Naive thymus-derived CD4-positive, alpha-beta T cell (primary cell): ENCODE measurements at regions not wholly inside any gene's neighbourhood (a gene's known extent, or its start where the extent isn't known, plus 50 kb on each side); places are given as distances from the start of the nearest gene placed in this dataset.
"Not testable (repeated sequence)": the region's sequence is repeated elsewhere in the genome, so short reads cannot be mapped to it uniquely, and the experiment has no call there.

Source experiments
- ATAC-seq: fragments of 150-1000 bp; cut with Tn5 transposase; 2 replicates; pipeline ENCODE4 v1.10.0; 2021; ENCODE audit warnings: mild to moderate bottlenecking, moderate library complexity
- CTCF ChIA-PET: fragments of 350-600 bp; sonication (Branson Sonifier 250); formaldehyde crosslinking; loops from one replicate; lab custom pipeline; 2021; ENCODE audit warnings: antibody characterized with exemption; lab: Charles Lee
- POLR2A ChIA-PET: fragments of 350-600 bp; sonication (Branson Sonifier 250); formaldehyde crosslinking; loops from one replicate; lab custom pipeline; 2021; ENCODE audit warnings: antibody characterized with exemption, inconsistent platforms; lab: Charles Lee
- DNase-seq, 9 donors: peaks; one replicate each; pipeline versions ENCODE4 v3.0.0 to v3.0.0-alpha.2; 2020 to 2022; ENCODE audit warnings: mixed read lengths in 1 of 9
- H3K27ac ChIP-seq: one replicate; pipeline ENCODE4 v1.7.0; 2013; ENCODE audit warnings: mild to moderate bottlenecking, low read depth, low read length, moderate library complexity
- H3K27me3 ChIP-seq, 2 donors: one replicate each; pipeline ENCODE4 v1.7.0; 2013; ENCODE audit warnings: low read length in 2 of 2, mild to moderate bottlenecking in 2 of 2, moderate library complexity in 2 of 2; ENCODE audit not compliant: control insufficient read depth in 2 of 2, insufficient read depth in 2 of 2
- H3K36me3 ChIP-seq, 3 experiments: 1 replicate in 2 of 3; 2 replicates in 1 of 3; pipeline ENCODE4 v1.7.0; 2013; ENCODE audit warnings: low read length in 3 of 3, mild to moderate bottlenecking in 3 of 3, moderate library complexity in 1 of 3; ENCODE audit not compliant: insufficient read depth in 3 of 3, control insufficient read depth in 2 of 3
- H3K4me1 ChIP-seq, 2 donors: one replicate each; pipeline ENCODE4 v1.7.0; 2013; ENCODE audit warnings: low read length in 2 of 2, mild to moderate bottlenecking in 2 of 2, moderate library complexity in 1 of 2; ENCODE audit not compliant: control insufficient read depth in 2 of 2, insufficient read depth in 2 of 2
- H3K4me3 ChIP-seq: 2 replicates; pipeline ENCODE4 v1.7.0; 2013; ENCODE audit warnings: mild to moderate bottlenecking, low read length
- H3K9me3 ChIP-seq, 3 experiments: 1 replicate in 2 of 3; 2 replicates in 1 of 3; pipeline ENCODE4 v1.7.0; 2013; ENCODE audit warnings: low read length in 3 of 3; ENCODE audit not compliant: control insufficient read depth in 2 of 3
- H3K27ac Mint-ChIP-seq, 9 donors: one replicate each; pipeline ENCODE4 v1.8.0; 2020 to 2022; ENCODE audit warnings: mixed read lengths in 9 of 9, mild to moderate bottlenecking in 8 of 9, moderate library complexity in 5 of 9, inconsistent platforms in 2 of 9
- H3K27me3 Mint-ChIP-seq, 5 donors: one replicate each; pipeline ENCODE4 v1.8.0; 2021 to 2022; ENCODE audit warnings: mixed read lengths in 5 of 5, mild to moderate bottlenecking in 1 of 5
- H3K36me3 Mint-ChIP-seq, 5 donors: one replicate each; pipeline ENCODE4 v1.8.0; 2020 to 2022; ENCODE audit warnings: mixed read lengths in 5 of 5, mild to moderate bottlenecking in 3 of 5, inconsistent platforms in 1 of 5
- H3K4me1 Mint-ChIP-seq, 7 donors: one replicate each; pipeline ENCODE4 v1.8.0; 2020 to 2022; ENCODE audit warnings: mixed read lengths in 7 of 7, mild to moderate bottlenecking in 3 of 7, inconsistent platforms in 1 of 7
- H3K4me3 Mint-ChIP-seq, 10 donors: one replicate each; pipeline ENCODE4 v1.8.0; 2020 to 2022; ENCODE audit warnings: mild to moderate bottlenecking in 10 of 10, mixed read lengths in 10 of 10, moderate library complexity in 6 of 10, inconsistent platforms in 2 of 10
- H3K9me3 Mint-ChIP-seq, 11 donors: one replicate each; pipeline ENCODE4 v1.8.0; 2020 to 2022; ENCODE audit warnings: mixed read lengths in 11 of 11, mild to moderate bottlenecking in 4 of 11, inconsistent platforms in 1 of 11, moderate library complexity in 1 of 11
- intact Hi-C, 2 donors: fragments of 100-400 bp; cut with micrococcal nuclease; formaldehyde crosslinking; loops; one replicate each; pipeline ENCODE4 v1.15.1; 2023

GRCh38 chr16:54746596-54746995 lies 184.1 kb upstream of the IRX5 start:
- H3K27ac Mint-ChIP-seq, result no peak overlapping the region

GRCh38 chr16:54744998-54745397 lies 185.7 kb upstream of the IRX5 start:
- DNase-seq (no peak), ATAC-seq (no peak)
- Mint-ChIP-seq H3K27ac (no peak overlapping the region), H3K9me3 (peaks cover 0 to 9% (median 2%) of the 10 kb centered on the region in 11 donors), H3K36me3 (no peaks in the 10 kb centered on the region), H3K27me3 (peaks cover 0 to 18% (median 5%) of the 10 kb centered on the region in 5 donors), H3K4me3 (no peak overlapping the region), H3K4me1 (no peaks in the 10 kb centered on the region)
- Histone ChIP-seq H3K36me3 (no peaks in the 10 kb centered on the region), H3K4me1 (no peaks in the 10 kb centered on the region), H3K9me3 (no peaks in the 10 kb centered on the region), H3K4me3 (no peak overlapping the region), H3K27ac (no peak overlapping the region), H3K27me3 (no peaks in the 10 kb centered on the region)
- intact Hi-C loops, result no loop called here
- POLR2A ChIA-PET, result no interaction called here
- CTCF ChIA-PET, result no interaction called here

More at GRCh38 chr16:54746596-54746995, 184.1 kb upstream of the IRX5 start:
- Histone ChIP-seq H3K27me3 (no peaks in the 10 kb centered on the region), H3K9me3 (no peaks in the 10 kb centered on the region), H3K4me1 (no peaks in the 10 kb centered on the region), H3K4me3 (no peak overlapping the region), H3K36me3 (no peaks in the 10 kb centered on the region), H3K27ac (no peak overlapping the region)
- Mint-ChIP-seq H3K4me3 (no peak overlapping the region), H3K9me3 (peaks cover 0 to 17% (median 0%) of the 10 kb centered on the region in 11 donors), H3K4me1 (no peaks in the 10 kb centered on the region), H3K27me3 (peaks cover 0 to 18% (median 5%) of the 10 kb centered on the region in 5 donors), H3K36me3 (no peaks in the 10 kb centered on the region)
- intact Hi-C loops, result no loop called here
- POLR2A ChIA-PET, result no interaction called here
- DNase-seq (no peak), ATAC-seq (no peak)
- CTCF ChIA-PET, result no interaction called here

GRCh38 chr16:54742436-54742835 lies 188.2 kb upstream of the IRX5 start:
- H3K27me3 ChIP-seq, result no peaks in the 10 kb centered on the region
- no peak overlapping the region for H3K4me3 Mint-ChIP-seq
- H3K4me1 Mint-ChIP-seq, result no peaks in the 10 kb centered on the region
- no peak overlapping the region for H3K4me3 ChIP-seq
- H3K9me3 ChIP-seq, result no peaks in the 10 kb centered on the region
- intact Hi-C loops, result no loop called here
- H3K27me3 Mint-ChIP-seq, result peaks cover 0 to 18% (median 5%) of the 10 kb centered on the region in 5 donors
- DNase-seq (no peak), ATAC-seq (no peak)
- no peaks in the 10 kb centered on the region for H3K36me3 Mint-ChIP-seq
- POLR2A ChIA-PET, result no interaction called here
- no peaks in the 10 kb centered on the region for H3K4me1 ChIP-seq
- H3K9me3 Mint-ChIP-seq, result peaks cover 0 to 9% (median 1%) of the 10 kb centered on the region in 11 donors
- CTCF ChIA-PET, result no interaction called here
- H3K27ac ChIP-seq, result no peak overlapping the region
- no peaks in the 10 kb centered on the region for H3K36me3 ChIP-seq
- no peak overlapping the region for H3K27ac Mint-ChIP-seq

- no peak overlapping the region for H3K4me3 ChIP-seq
- POLR2A ChIA-PET, result no interaction called here
- H3K27ac ChIP-seq, result no peak overlapping the region
- intact Hi-C loops, result no loop called here
- Mint-ChIP-seq H3K9me3 (peaks cover 0 to 9% (median 2%) of the 10 kb centered on the region in 11 donors), H3K4me1 (no peaks in the 10 kb centered on the region), H3K36me3 (no peaks in the 10 kb centered on the region), H3K4me3 (no peak overlapping the region), H3K27me3 (peaks cover 0 to 12% (median 3%) of the 10 kb centered on the region in 5 donors), H3K27ac (no peak overlapping the region)
- no peaks in the 10 kb centered on the region for H3K27me3 ChIP-seq
- no peaks in the 10 kb centered on the region for H3K36me3 ChIP-seq
- ATAC-seq (no peak), DNase-seq (no peak)
- H3K4me1 ChIP-seq, result no peaks in the 10 kb centered on the region
- CTCF ChIA-PET, result no interaction called here
- H3K9me3 ChIP-seq, result no peaks in the 10 kb centered on the region
Measured at GRCh38 chr16:54739381-54739780, 191.3 kb upstream of the IRX5 start.

- H3K9me3 Mint-ChIP-seq, result peaks cover 0 to 7% (median under 1%) of the 10 kb centered on the region in 11 donors
Measured at GRCh38 chr16:54734156-54734555, 196.5 kb upstream of the IRX5 start.

GRCh38 chr16:54727696-54728095 lies 203.0 kb upstream of the IRX5 start:
- H3K4me3 Mint-ChIP-seq, ATAC-seq, intact Hi-C loops, H3K27me3 ChIP-seq, H3K27me3 Mint-ChIP-seq, DNase-seq, H3K36me3 Mint-ChIP-seq, H3K27ac ChIP-seq, CTCF ChIA-PET, H3K9me3 ChIP-seq, H3K4me3 ChIP-seq, POLR2A ChIA-PET, H3K4me1 Mint-ChIP-seq, H3K4me1 ChIP-seq, H3K27ac Mint-ChIP-seq, H3K36me3 ChIP-seq, H3K9me3 Mint-ChIP-seq: not testable (repeated sequence)

More at GRCh38 chr16:54734156-54734555, 196.5 kb upstream of the IRX5 start:
- H3K4me1 ChIP-seq, result no peaks in the 10 kb centered on the region
- Mint-ChIP-seq H3K27me3 (peaks cover 0 to 3% (median 0%) of the 10 kb centered on the region in 5 donors), H3K4me3 (no peak overlapping the region), H3K36me3 (no peaks in the 10 kb centered on the region), H3K27ac (no peak overlapping the region), H3K4me1 (no peaks in the 10 kb centered on the region)
- no peak for ATAC-seq
- intact Hi-C loops, result no loop called here
- no peak overlapping the region for H3K27ac ChIP-seq
- no peak overlapping the region for H3K4me3 ChIP-seq
- no peaks in the 10 kb centered on the region for H3K27me3 ChIP-seq
- no peak for DNase-seq
- H3K9me3 ChIP-seq, result no peaks in the 10 kb centered on the region
- CTCF ChIA-PET, result no interaction called here
- POLR2A ChIA-PET, result no interaction called here
- H3K36me3 ChIP-seq, result no peaks in the 10 kb centered on the region

GRCh38 chr16:54724346-54724925 lies 206.2 kb upstream of the IRX5 start:
- ATAC-seq, result no peak
- ChIA-PET CTCF (no interaction called here), POLR2A (no interaction called here)
- Mint-ChIP-seq H3K9me3 (peaks cover 0 to 9% (median 2%) of the 10 kb centered on the region in 11 donors), H3K27me3 (peaks cover 0 to 10% (median 6%) of the 10 kb centered on the region in 5 donors), H3K36me3 (no peaks in the 10 kb centered on the region), H3K4me1 (no peaks in the 10 kb centered on the region), H3K4me3 (no peak overlapping the region), H3K27ac (no peak overlapping the region)
- no peak for DNase-seq
- H3K36me3 ChIP-seq, result no peaks in the 10 kb centered on the region
- no peak overlapping the region for H3K27ac ChIP-seq
- H3K9me3 ChIP-seq, result no peaks in the 10 kb centered on the region
- intact Hi-C loops, result no loop called here
- H3K4me1 ChIP-seq, result no peaks in the 10 kb centered on the region
- no peak overlapping the region for H3K4me3 ChIP-seq
- H3K27me3 ChIP-seq, result no peaks in the 10 kb centered on the region
